ENCODE measurements at regions not wholly inside any gene's neighbourhood (a gene's known extent, or its start where the extent isn't known, plus 50 kb on each side); places are given as distances from the start of the nearest gene placed in this dataset.

DNA sequence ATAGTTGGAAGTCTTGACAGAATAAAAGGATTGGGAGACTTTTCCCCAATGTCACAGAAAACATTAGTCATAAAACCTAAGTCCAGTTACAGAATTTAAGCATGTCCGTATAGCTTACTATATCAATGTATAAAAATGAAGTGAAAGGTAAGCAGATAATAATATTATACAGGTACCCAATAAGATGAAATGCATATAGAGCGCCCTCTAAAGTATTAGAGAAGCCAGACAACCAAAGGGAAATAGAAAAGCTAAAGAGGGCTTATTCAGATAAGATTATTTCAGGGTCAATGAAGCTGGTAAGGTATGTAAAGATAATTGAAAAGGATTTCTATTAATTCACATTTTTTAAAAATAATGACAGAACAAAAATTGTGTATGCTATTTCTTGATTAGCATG is 947.7 kb upstream of the MAP3K7 start:
- H3K9me3 Mint-ChIP-seq: peaks cover 0 to 1% of the 10 kb centered on the region in 2 donors
- H3K36me3 Mint-ChIP-seq: no peaks in the 10 kb centered on the region
- no peak overlapping the region for H3K27ac Mint-ChIP-seq
- no peaks in the 10 kb centered on the region for H3K27me3 Mint-ChIP-seq
- no peak for DNase-seq
- no peak overlapping the region for H3K4me3 Mint-ChIP-seq
- H3K4me1 Mint-ChIP-seq: no peaks in the 10 kb centered on the region
- ATAC-seq (replicated peaks): no peak

DNA sequence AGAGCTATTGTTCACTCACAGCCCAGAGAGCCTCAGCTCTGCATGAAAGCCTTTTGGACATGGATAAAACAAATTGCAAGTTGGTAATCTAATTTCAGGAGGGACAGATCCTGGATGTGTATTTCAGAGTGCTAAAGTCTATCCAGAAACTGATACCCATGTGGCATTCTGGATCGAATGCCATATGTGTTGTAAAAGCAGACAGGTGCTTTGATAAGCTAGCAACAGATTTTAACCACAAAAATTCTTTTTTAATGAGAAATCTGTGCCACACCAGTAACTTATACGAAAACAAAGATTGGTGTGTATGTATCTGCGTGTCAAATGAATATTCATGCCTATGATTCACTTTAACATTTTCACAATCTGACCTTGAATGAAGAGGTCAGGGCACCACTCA is 936.6 kb upstream of the MAP3K7 start:
- no peaks in the 10 kb centered on the region for H3K27me3 Mint-ChIP-seq

DNA sequence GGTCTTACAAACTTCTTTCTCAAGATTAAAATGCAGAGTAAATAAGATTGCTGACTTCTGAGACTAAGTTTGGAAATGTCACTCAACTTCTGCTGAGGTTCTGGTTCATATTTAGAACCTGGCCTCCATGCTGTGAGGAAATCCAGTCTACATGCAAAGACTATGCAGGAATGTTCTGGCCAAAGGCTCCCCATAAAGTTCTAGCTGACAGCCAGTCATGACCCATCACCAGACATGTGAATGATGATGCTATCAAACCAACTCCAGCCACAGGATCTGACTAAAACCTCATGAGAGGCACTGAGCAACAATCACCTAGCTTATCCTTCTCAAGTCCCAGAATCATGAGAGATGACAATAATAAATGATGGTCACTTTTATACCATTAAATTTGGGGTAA is 935.1 kb upstream of the MAP3K7 start:
- Mint-ChIP-seq H3K4me3 (no peak overlapping the region), H3K9me3 (peaks cover 0 to 3% of the 10 kb centered on the region in 2 donors), H3K27me3 (no peaks in the 10 kb centered on the region), H3K36me3 (no peaks in the 10 kb centered on the region), H3K27ac (no peak overlapping the region), H3K4me1 (no peaks in the 10 kb centered on the region)
- DNase-seq: no peak
- no peak for ATAC-seq (replicated peaks)

More for the DNA sequence above, 936.6 kb upstream of the MAP3K7 start:
- no peak for ATAC-seq (replicated peaks)
- no peaks in the 10 kb centered on the region for H3K4me1 Mint-ChIP-seq
- H3K9me3 Mint-ChIP-seq: peaks cover 0 to 3% of the 10 kb centered on the region in 2 donors
- H3K27ac Mint-ChIP-seq: no peak overlapping the region
- no peak overlapping the region for H3K4me3 Mint-ChIP-seq
- H3K36me3 Mint-ChIP-seq: no peaks in the 10 kb centered on the region
- no peak for DNase-seq

DNA sequence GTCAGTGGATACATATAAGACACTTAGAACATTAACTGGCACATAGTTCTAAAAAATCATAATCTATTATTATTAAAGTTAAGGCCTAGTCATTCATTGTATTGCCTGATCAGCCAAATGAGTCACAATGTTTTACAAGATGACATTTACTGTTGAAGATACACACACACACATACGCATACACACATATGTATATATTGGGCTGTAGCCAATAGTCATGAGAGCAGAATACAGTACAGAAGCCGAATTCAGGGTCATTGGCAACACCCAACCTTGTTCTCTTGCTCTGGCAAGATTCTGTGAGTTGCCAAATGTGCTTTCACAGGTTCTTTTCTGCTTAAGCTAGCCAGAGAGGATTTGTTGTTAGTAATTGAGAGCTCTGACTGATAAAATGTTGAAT is 922.8 kb upstream of the MAP3K7 start:
- DNase-seq (no peak), ATAC-seq (replicated peaks) (no peak)
- no peaks in the 10 kb centered on the region for H3K27me3 Mint-ChIP-seq
- no peak overlapping the region for H3K27ac Mint-ChIP-seq
- H3K4me3 Mint-ChIP-seq: no peak overlapping the region
- H3K36me3 Mint-ChIP-seq: no peaks in the 10 kb centered on the region
- peaks cover 4 to 5% of the 10 kb centered on the region in 2 donors for H3K9me3 Mint-ChIP-seq
- H3K4me1 Mint-ChIP-seq: no peaks in the 10 kb centered on the region

DNA sequence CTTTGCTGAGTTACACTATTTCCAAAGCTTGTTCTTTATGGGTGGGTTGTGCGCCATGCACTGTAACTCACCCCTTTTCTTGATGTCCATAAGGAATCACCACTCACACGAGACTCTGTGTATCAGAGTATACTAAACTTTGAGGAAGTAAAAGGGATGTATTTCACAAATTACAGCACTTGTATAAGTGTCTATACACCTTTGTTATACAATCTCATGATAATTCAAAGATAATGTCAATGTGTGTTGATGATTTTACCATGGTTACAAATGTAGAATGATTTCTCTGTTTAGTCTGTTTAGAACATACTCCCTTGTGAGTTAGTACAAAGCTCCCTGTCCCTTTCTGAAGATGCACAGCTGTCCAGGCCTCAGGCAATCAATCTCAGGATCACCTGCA is 922.2 kb upstream of the MAP3K7 start:
- ATAC-seq (replicated peaks) (no peak), DNase-seq (no peak)
- Mint-ChIP-seq H3K9me3 (peaks cover 4 to 5% of the 10 kb centered on the region in 2 donors), H3K36me3 (no peaks in the 10 kb centered on the region), H3K4me3 (no peak overlapping the region), H3K4me1 (no peaks in the 10 kb centered on the region), H3K27me3 (no peaks in the 10 kb centered on the region), H3K27ac (no peak overlapping the region)

DNA sequence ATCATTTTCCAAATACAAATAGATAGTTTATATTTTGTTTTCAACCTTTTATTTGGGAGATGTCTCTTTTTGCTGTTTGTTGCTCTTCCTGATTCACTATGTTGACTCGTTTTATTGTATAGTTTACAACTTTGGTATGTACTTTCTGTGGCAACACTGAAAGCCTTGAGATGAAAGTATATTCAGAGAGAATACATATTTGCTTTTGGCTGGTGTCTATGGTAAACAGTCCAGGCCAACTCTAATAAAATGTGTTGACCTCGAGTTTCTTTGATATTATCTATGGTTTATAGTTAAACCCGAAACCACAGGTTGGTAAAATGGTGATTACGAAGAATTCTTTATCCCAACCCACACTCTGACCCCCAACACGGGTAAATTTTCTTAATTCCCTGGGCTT is 919.6 kb upstream of the MAP3K7 start:
- H3K36me3 Mint-ChIP-seq: no peaks in the 10 kb centered on the region
- no peak for ATAC-seq (replicated peaks)
- H3K27ac Mint-ChIP-seq: no peak overlapping the region
- peaks cover 4% of the 10 kb centered on the region in 2 donors for H3K9me3 Mint-ChIP-seq
- no peaks in the 10 kb centered on the region for H3K4me1 Mint-ChIP-seq
- no peak for DNase-seq
- no peaks in the 10 kb centered on the region for H3K27me3 Mint-ChIP-seq
- H3K4me3 Mint-ChIP-seq: no peak overlapping the region

DNA sequence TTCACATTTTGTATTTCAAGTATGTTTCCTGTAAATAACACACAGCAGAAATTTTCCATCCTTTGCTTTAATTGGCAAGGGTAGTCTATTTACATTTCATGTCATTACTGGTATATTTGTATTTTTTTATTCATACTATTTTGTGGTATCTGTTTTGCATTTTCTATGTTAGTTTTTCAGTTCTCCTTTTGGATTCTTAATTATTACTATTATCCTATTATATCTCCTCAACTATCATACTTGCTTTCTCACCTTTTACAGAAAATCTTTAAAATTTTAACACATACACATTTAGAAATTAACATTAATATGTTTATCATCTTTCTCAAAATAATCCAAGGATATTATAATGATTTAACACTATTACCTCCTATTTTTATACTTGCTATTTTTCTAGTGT is 918.3 kb upstream of the MAP3K7 start:
- DNase-seq (no peak), ATAC-seq (replicated peaks) (no peak)
- Mint-ChIP-seq H3K4me3 (no peak overlapping the region), H3K4me1 (no peaks in the 10 kb centered on the region), H3K27ac (no peak overlapping the region), H3K36me3 (no peaks in the 10 kb centered on the region), H3K9me3 (peaks cover 4% of the 10 kb centered on the region in 2 donors), H3K27me3 (no peaks in the 10 kb centered on the region)

DNA sequence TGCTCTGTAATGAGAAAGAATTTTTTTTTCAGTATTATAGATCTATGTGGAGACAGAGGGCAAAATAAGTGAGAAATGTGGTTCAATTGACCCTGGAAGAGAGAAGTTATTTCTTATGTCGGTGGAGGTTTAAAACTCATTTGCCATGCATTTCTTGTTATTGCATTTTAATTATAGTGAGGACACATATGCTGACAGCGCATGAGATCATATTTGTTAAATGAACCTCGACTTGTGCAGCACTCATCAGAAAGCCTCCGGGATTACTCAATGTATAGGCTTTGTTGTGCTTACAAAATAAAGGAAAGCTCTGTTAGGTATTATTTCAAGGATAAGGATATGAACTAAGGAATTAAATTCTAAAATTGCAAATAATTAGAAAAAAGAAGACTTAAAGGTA is 915.1 kb upstream of the MAP3K7 start:
- H3K36me3 Mint-ChIP-seq: no peaks in the 10 kb centered on the region
- H3K27ac Mint-ChIP-seq: no peak overlapping the region
- no peak overlapping the region for H3K4me3 Mint-ChIP-seq
- DNase-seq (no peak), ATAC-seq (replicated peaks) (no peak)
- H3K9me3 Mint-ChIP-seq: peaks cover 0 to 1% of the 10 kb centered on the region in 2 donors
- H3K4me1 Mint-ChIP-seq: no peaks in the 10 kb centered on the region
- peaks cover 0 to 5% of the 10 kb centered on the region in 2 donors for H3K27me3 Mint-ChIP-seq

DNA sequence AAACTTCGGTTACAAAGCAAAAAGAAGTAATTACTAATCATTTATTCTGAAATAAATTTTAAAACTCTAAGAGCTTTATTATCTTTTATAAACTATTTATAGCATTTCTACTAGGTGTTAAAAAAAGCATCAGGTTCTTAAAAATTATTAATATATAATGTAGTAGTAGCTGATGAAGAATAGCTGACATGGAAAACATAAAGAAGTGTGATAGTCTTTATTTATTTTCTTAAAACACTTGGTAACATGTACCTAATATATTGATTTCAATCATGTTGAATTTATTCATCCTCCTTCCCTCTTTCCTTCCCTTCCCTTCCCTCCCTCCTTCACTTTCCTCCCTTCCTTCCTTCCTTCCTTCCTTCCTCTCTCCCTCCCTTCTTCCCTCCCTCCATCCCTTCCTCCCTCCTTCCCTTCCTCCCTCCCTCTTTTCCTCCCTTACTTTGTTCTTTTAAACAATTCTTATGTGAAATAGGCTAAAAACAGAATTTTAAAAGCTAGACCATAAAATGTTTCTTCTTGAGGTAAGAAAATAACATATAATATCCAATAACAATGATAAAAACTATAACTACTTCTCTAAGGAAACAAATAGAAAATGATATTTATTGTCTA is 913.9 kb upstream of the MAP3K7 start:
- peaks cover 0 to 5% of the 10 kb centered on the region in 2 donors for H3K27me3 Mint-ChIP-seq

DNA sequence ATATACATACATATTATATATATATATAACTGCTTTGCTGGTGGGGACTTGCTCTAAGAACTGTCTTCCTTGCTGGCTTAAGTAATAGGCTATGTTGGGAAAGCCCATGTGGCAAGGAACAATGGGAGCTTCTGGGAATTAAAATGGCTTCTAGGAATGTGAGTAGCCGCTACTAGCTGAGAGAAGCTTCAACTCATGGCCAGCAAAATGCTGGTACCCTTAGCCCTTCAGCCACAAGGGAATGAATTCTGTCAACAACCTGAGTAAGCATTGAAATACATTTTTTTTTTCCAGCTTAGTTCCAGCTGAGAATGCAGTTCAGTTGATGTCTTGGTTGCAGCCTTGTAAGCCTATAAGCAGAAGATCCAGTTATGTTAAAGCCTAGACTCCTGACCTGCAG is 911.7 kb upstream of the MAP3K7 start:
- H3K4me1 Mint-ChIP-seq: no peaks in the 10 kb centered on the region
- H3K27me3 Mint-ChIP-seq: peaks cover 0 to 5% of the 10 kb centered on the region in 2 donors
- H3K36me3 Mint-ChIP-seq: no peaks in the 10 kb centered on the region
- H3K4me3 Mint-ChIP-seq: no peak overlapping the region
- no peak for ATAC-seq (replicated peaks)
- no peak overlapping the region for H3K27ac Mint-ChIP-seq
- no peaks in the 10 kb centered on the region for H3K9me3 Mint-ChIP-seq
- DNase-seq: no peak

More for the DNA sequence above, 913.9 kb upstream of the MAP3K7 start:
- no peaks in the 10 kb centered on the region for H3K4me1 Mint-ChIP-seq
- DNase-seq (no peak), ATAC-seq (replicated peaks) (no peak)
- no peaks in the 10 kb centered on the region for H3K36me3 Mint-ChIP-seq
- H3K9me3 Mint-ChIP-seq: no peaks in the 10 kb centered on the region
- no peak overlapping the region for H3K4me3 Mint-ChIP-seq
- H3K27ac Mint-ChIP-seq: no peak overlapping the region

DNA sequence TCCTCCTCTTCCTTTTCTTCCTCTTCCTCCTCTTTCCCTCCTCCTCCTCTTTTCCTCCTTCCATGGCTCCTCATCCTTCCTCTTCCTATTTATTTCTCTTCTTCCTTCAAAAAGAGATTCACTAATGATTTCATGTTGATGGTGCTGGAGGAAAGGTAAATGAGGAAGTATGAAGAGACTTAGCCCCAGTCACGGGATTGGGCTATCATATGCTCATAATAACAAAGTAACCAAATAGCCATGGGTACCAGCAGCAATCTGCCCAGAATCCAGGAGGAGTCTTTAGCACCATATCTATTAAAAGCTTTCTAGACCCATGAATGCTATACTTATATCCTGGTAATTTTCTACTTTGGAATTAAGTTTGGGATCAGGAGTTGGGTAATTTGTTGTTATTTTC is 910.9 kb upstream of the MAP3K7 start:
- Mint-ChIP-seq H3K36me3 (no peaks in the 10 kb centered on the region), H3K27ac (no peak overlapping the region), H3K27me3 (peaks cover 0 to 5% of the 10 kb centered on the region in 2 donors), H3K4me1 (no peaks in the 10 kb centered on the region), H3K9me3 (no peaks in the 10 kb centered on the region), H3K4me3 (no peak overlapping the region)
- DNase-seq: no peak
- no peak for ATAC-seq (replicated peaks)

DNA sequence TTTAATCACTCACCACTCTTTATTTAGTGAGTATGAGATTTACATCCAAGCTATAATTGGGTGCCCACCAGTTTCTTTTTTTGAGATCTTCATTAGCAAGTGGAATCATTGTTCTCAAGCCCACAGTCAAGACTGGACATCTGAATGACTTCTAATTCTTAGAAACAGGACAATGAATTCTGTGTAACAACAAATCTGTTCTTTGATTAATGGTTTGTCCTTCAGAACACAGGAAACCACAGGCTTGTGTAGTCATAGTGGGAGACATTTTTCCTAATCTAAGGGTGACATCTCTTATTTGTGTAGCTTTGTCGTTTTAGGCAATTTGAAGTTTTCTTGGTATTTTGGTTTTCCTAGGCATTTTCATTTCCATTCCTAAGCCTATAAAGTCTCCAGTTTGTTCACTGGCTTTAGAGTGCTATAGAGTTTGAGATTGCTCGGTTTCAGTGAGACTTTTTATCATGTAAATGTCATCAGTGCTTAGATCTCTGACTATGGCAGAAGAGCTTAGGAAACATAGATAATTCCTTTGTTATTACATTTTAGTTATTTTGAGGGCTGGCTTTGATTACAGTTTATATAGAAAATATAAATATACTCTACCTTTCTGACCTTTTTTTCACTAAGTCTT is 903.9 kb upstream of the MAP3K7 start:
- Mint-ChIP-seq H3K4me3 (no peak overlapping the region), H3K9me3 (no peaks in the 10 kb centered on the region), H3K4me1 (no peaks in the 10 kb centered on the region), H3K36me3 (no peaks in the 10 kb centered on the region), H3K27ac (no peak overlapping the region), H3K27me3 (no peaks in the 10 kb centered on the region)
- no peak for DNase-seq
- no peak for ATAC-seq (replicated peaks)

DNA sequence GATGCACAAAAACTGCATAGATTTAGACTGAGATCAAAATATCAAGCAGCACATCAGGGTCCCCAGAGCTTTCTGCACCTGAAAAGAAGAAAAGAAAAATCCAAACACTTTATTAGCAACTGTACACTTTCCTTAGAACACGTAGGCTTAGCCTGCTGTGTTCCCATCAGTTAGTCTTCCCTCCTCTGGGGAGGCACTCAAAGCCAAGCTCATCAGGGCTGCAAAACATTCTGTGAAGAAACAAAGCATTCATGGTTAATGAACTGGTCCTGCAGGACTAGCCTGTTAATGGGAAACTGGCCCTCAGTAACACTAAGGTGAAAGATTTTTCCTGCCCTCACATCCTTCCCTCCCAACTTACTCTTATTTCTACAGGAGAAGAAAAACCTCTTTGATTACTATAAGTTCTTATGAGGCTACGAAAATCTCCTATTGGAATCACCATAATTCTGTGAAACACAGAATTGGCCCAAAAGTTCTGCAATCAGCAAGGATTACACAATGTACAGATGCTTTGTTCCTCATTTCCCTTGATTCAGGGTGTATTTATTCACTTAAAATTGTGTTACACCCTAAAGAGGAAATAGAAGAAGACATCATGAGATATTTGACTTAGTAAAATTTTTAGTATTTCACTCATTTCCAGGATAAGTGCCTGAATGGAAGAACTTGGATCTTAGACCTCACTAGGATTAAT is 901.0 kb upstream of the MAP3K7 start:
- DNase-seq (no peak), ATAC-seq (replicated peaks) (no peak)
- Mint-ChIP-seq H3K27me3 (no peaks in the 10 kb centered on the region), H3K36me3 (no peaks in the 10 kb centered on the region), H3K4me3 (no peak overlapping the region), H3K9me3 (no peaks in the 10 kb centered on the region), H3K4me1 (peaks cover 0 to 2% of the 10 kb centered on the region in 2 donors), H3K27ac (no peak overlapping the region)

DNA sequence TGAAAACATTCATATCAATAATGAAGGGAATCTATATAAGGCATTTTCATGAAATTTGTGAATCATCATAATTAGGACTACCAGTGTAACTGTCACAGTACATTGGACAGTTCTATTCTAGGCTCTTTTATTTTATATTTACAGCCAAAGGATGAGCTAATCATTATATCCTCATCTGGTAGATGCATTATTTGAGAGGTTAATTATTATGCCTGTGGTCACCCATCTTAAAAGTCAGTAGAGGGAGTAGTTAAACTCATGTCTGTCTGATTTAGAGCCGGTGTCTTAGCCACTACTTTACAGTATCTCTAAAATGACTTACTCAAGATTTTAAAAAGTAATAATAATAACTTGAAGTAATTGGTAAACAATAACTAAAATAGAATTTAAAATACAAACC is 899.3 kb upstream of the MAP3K7 start:
- H3K9me3 Mint-ChIP-seq: no peaks in the 10 kb centered on the region
- DNase-seq (no peak), ATAC-seq (replicated peaks) (no peak)
- H3K27me3 Mint-ChIP-seq: no peaks in the 10 kb centered on the region
- H3K4me3 Mint-ChIP-seq: no peak overlapping the region
- no peaks in the 10 kb centered on the region for H3K36me3 Mint-ChIP-seq
- H3K4me1 Mint-ChIP-seq: peaks cover 2 to 9% of the 10 kb centered on the region in 2 donors
- H3K27ac Mint-ChIP-seq: no peak overlapping the region

DNA sequence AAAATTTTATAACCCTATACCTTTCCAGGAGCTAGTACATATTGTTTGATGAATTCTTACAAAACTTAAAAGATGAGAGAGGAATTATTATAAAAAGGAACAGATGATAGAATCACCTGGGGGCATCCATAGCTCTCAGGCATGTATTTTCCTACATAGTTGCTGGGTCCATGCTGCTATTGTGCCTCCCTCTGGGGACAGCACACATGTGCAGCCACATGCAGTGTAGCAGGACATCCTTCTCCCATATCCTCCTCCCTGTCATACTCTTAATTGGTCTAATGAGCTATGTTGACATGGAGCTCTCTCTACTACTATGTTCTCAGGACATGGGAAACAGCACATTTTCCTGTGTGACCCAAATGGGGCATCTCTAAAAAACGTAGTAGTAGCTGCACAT is 898.2 kb upstream of the MAP3K7 start:
- no peaks in the 10 kb centered on the region for H3K36me3 Mint-ChIP-seq
- peaks cover 2 to 9% of the 10 kb centered on the region in 2 donors for H3K4me1 Mint-ChIP-seq
- DNase-seq (no peak), ATAC-seq (replicated peaks) (no peak)
- no peaks in the 10 kb centered on the region for H3K9me3 Mint-ChIP-seq
- H3K27me3 Mint-ChIP-seq: no peaks in the 10 kb centered on the region
- no peak overlapping the region for H3K27ac Mint-ChIP-seq
- H3K4me3 Mint-ChIP-seq: no peak overlapping the region
